ENCODE measurements at regions not wholly inside any gene's neighbourhood (a gene's known extent, or its start where the extent isn't known, plus 50 kb on each side); places are given as distances from the start of the nearest gene placed in this dataset.

DNA sequence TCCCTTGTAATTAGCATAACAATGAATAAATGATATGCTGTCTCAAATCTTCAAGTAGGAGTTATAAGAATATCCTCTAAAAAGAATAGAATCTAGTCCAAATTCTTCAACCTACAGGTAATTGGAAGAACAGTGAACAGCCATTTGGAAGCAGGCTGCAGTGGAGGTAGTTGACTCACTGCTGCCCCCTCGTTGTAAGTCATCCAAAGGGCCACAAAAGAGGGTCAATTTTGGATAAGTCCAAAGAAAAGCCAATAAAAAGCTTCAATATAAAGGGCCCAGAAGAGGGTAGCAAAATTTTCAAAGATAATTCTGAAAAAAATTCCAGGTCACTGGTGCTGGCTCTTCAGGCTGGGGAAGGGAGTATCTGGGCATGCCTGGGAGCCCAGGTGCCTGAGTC, 60.8 kb upstream of the SSTR4 start:
- TF ChIP-seq, protein P1, sequence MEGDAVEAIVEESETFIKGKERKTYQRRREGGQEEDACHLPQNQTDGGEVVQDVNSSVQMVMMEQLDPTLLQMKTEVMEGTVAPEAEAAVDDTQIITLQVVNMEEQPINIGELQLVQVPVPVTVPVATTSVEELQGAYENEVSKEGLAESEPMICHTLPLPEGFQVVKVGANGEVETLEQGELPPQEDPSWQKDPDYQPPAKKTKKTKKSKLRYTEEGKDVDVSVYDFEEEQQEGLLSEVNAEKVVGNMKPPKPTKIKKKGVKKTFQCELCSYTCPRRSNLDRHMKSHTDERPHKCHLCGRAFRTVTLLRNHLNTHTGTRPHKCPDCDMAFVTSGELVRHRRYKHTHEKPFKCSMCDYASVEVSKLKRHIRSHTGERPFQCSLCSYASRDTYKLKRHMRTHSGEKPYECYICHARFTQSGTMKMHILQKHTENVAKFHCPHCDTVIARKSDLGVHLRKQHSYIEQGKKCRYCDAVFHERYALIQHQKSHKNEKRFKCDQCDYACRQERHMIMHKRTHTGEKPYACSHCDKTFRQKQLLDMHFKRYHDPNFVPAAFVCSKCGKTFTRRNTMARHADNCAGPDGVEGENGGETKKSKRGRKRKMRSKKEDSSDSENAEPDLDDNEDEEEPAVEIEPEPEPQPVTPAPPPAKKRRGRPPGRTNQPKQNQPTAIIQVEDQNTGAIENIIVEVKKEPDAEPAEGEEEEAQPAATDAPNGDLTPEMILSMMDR (CRISPR knock-in tag; IDR thresholded peaks at IDR 0.05): peak; percentile 32; the same call in 1 of the 2 replicates
- TF ChIP-seq PRPF4 (IDR thresholded peaks at IDR 0.05; ENCODE audit: low read depth, low read length, poor library complexity, severe bottlenecking): no peak
- TF ChIP-seq SMC3 (IDR thresholded peaks at IDR 0.05; ENCODE audit: low read length): peak; percentile 57
- TF ChIP-seq GABPA (IDR thresholded peaks at IDR 0.05; ENCODE audit: low read depth, low read length): no peak
- no peak for TF ChIP-seq GABPA (CRISPR knock-in tag; IDR thresholded peaks at IDR 0.05; ENCODE audit: low read depth)
- no peak for TF ChIP-seq DNMT1 (CRISPR knock-in tag; IDR thresholded peaks at IDR 0.05)
- TF ChIP-seq TBL1XR1 (IDR thresholded peaks at IDR 0.05; ENCODE audit: borderline replicate concordance, low read length, partially characterized antibody): no peak
- TF ChIP-seq PCBP1 (IDR thresholded peaks at IDR 0.05; ENCODE audit: borderline replicate concordance, low read depth, low read length): no peak
- no peak for TF ChIP-seq JUN (CRISPR knock-in tag; IDR thresholded peaks at IDR 0.05)
- TF ChIP-seq, protein P2, sequence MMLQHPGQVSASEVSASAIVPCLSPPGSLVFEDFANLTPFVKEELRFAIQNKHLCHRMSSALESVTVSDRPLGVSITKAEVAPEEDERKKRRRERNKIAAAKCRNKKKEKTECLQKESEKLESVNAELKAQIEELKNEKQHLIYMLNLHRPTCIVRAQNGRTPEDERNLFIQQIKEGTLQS (CRISPR knock-in tag; IDR thresholded peaks at IDR 0.05): no peak
- TF ChIP-seq PHB2 (IDR thresholded peaks at IDR 0.05; ENCODE audit: partially characterized antibody): no peak
- no peak for TF ChIP-seq ZNF589 (CRISPR knock-in tag; conservative IDR thresholded peaks at IDR 0.05)
- TF ChIP-seq, protein P3, sequence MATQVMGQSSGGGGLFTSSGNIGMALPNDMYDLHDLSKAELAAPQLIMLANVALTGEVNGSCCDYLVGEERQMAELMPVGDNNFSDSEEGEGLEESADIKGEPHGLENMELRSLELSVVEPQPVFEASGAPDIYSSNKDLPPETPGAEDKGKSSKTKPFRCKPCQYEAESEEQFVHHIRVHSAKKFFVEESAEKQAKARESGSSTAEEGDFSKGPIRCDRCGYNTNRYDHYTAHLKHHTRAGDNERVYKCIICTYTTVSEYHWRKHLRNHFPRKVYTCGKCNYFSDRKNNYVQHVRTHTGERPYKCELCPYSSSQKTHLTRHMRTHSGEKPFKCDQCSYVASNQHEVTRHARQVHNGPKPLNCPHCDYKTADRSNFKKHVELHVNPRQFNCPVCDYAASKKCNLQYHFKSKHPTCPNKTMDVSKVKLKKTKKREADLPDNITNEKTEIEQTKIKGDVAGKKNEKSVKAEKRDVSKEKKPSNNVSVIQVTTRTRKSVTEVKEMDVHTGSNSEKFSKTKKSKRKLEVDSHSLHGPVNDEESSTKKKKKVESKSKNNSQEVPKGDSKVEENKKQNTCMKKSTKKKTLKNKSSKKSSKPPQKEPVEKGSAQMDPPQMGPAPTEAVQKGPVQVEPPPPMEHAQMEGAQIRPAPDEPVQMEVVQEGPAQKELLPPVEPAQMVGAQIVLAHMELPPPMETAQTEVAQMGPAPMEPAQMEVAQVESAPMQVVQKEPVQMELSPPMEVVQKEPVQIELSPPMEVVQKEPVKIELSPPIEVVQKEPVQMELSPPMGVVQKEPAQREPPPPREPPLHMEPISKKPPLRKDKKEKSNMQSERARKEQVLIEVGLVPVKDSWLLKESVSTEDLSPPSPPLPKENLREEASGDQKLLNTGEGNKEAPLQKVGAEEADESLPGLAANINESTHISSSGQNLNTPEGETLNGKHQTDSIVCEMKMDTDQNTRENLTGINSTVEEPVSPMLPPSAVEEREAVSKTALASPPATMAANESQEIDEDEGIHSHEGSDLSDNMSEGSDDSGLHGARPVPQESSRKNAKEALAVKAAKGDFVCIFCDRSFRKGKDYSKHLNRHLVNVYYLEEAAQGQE (IDR thresholded peaks at IDR 0.05; ENCODE audit: borderline replicate concordance in 1 of 2, low read depth in 1 of 2, low read length in 2 of 2): no peak

Measured in HepG2 (cell line).